ENCODE measurements at regions not wholly inside any gene's neighbourhood (a gene's known extent, or its start where the extent isn't known, plus 50 kb on each side); places are given as distances from the start of the nearest gene placed in this dataset.

DNA sequence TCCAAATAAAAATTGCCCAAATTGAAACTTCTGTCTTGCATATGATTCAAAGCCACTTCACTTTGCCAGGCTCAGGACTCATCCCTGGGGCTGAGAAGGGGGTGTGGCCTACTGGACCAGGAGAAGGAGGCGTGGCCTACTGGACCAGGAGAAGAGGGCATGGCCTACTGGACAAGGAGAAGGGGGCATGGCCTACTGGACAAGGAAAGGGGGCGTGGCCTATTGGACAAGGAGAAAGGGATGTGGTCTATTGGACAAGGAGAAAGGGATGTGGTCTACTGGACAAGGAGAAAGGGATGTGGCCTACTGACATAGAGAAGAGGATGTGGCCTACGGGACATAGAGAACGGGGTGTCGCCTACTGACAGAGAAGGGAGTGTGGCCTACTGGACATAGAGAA lies 405.3 kb downstream of the RRAGC start:
- no peak for DNase-seq

DNA sequence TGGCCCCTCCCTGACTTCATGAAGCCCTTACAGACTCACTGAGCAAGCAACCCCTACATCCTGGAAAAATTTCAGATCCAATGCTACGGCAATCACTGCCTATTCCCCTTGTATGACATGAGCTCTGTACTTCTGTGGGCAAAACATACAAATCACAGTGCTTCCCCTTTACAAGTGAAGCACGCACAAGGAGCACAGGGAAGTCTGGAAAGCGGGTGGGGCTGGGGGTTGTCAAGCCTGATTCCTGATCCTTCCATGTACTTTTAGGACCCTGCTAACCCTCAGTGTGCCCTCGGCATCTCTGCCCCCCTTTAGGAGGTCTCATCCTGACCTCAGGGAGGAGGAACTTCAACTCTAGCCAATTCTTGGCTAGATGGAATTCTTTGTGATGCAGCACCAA lies 405.7 kb upstream of the POU3F1 start:
- no peak for DNase-seq

DNA sequence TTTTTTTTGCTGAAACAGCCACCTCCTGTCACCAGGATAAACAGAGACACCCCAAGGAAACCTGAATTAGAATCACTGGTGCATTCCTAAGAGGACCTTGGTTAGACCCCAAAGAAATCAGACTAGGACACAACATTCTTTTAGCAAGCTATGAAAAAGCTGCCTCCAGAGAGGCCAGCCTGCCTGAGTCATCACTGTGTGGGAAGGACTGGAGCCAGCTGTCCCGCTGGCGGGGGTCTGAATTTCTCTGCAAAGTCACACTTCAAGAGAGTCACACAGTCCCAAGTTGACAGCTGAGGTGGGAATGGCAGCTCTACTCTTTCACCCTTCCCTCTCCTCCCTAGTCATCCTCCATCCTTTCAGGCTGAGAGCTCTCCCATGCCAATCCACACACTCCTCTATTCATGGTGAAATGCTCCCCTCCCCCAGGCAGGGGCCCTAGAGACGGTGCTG lies 405.0 kb upstream of the POU3F1 start:
- DNase-seq: no peak

DNA sequence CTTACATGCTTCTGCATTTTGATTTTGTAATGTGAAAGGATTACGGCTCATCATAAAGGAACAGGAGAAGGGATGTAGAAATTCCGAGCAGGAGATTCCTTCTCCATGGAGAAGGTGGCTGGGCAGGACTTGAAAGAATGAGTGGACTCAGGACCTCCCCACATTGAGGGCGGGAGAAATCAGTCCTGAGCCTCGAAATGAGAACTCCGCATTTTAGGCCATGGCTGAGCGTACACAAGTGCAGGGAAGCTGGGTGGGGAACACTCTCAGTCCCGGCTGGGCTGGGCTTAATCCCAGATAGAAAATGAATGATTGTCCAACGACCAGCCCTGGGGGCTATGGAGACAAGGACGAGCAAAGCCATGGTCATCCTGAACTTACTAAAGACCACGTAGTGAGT lies 402.3 kb upstream of the POU3F1 start:
- DNase-seq: no peak

DNA sequence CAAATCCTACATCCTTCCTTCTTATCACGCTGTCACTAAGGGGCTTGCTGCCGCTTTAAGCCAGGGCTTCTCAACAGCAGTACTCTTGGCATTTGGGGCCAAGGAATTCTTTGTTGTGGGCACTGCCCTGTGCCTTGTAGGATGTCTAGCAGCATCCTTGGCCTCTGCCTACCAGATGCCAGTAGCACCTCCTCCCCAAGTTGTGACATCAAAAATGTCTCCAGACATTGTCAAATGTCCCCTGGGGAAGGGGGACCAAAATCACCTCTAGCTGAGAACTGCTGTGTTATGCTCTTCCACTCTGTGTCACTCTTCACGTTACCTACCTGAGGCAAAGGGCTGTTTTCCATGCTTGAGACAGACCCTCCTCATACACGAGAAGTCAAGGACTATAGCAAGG lies 400.3 kb upstream of the POU3F1 start:
- no peak for DNase-seq

DNA sequence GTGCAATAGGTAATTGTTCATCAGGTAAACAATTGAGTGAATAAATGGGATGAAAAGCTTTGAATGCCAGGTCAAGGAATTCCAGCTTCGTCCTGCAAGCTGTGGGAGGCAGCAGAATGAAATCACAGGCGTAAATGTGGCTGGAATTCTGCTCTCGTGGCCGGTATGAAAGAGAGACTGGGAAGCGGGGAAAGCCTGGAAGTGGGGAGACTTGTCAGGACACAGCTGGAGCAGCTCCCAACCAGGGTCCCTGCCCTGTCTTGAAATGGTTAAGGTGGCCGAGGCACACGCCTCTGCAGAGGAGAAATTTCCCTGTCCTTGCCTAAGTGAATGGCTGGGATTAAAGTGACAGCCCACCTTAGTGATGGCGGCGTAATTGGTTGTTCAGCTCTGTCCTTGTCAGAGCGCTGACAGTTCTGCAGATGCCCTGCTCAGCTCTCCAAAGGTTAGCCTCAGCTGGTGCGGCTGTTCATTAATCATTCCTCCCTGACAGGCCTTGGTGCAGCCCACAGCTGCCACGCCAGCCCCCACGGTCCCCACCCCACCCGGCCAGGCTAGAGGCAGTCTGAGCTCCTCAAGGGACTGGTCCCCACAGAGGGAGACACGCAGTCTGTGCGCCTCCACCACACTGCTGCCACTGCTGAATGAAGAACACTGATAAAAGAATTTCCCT lies 398.3 kb upstream of the POU3F1 start:
- DNase-seq: no peak

DNA sequence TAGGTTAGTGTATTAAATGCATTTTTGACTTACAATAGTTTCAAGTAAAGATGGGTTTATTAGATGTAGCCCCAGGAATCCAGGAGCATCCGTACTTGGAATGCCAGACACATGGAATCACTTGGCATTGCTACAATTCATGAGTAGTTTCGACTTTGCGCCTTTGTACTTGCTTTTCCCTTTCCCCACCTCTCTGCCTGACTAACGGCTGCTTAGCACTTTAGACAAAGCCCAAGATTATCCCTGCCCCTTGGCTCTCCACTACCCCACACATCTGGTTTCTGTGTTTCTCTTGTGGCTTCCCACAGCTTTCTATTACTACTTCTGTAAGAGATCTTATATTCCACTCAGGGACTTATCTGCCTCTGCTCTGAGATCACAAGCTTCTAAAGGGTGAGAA lies 397.7 kb upstream of the POU3F1 start:
- no peak for DNase-seq

DNA sequence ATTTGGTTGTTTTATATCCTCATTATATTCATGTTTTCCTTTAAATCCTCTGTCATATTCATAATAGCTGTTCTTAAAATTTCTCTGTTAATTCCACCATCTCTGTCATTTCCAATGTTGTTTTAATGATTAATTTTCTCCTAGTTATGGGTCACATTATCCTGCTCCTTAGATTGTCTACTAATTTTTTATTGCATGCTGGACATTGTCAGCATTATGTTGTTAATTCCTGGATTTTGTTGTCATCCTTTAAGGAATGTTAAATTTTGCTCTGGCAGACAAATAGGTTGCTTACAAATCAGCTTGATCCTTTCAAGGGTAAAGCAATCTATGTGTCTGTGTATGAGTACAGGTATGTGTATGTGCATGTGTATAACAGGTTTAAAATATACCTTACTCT lies 393.8 kb upstream of the POU3F1 start:
- no peak for DNase-seq

DNA sequence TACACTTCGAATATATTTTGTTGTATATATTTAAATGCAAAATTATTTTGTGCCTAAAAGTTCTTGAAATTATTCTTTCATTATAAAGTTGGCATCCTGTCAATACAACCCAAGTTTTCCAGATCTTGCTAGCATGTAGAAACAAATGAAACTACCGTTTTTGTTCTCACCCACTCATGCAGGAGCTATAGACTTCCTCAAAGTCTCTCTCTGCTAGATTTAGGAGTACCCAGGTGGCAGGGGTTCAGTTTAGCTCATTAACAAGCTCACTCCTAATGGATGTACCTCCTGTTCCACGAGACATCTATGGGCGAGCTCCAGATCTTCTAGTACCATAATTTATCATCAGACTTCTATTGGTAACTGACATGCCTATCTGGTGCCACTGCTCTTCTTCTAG lies 390.2 kb upstream of the POU3F1 start:
- no peak for DNase-seq

DNA sequence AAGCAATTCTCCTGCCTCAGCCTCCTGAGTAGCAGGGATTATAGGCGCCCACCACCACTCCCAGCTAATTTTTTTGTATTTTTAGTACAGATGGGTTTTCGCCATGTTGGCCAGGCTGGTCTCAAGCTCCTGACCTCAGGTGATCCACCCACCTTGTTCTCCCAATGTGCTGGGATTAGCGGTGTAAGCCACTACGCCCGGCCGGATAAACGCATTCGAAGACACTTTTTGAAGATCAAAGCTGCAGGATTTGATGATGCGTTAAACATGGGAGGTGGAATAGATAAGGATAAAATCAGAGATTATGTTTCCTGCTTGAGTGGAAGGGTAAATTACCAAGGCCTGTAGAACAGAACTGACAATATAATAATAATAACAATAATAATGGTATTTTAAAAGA lies 389.4 kb upstream of the POU3F1 start:
- DNase-seq: no peak

DNA sequence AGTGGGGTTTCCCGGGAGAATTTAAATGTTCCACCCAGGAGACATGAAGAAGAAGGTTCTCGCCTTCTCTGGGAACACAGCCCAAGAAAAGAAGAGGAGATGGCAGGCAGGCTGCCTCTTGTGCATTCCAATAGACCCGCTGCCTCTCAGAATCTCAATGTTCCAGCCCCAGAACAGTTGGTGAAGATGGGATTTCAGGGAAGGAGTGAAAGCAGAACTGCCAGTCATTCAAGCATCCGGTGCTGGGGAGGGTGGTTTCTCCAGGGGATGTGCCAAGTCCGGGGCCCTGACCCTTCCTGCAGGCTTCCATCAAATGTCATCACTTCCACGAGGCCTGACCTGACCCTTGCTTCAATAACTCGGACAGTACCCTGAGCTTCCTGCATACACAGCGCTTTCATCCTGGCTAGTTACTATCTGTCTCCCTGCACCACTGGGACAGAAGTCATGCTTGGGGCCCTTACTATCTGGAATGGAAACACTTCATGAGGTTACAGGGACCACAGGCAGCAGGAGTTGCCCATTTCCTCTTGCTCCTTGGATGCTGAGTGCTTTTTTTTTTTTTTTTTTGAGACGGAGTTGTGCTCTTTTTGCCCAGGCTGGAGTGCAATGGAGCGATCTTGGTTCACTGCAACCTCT lies 386.6 kb upstream of the POU3F1 start:
- DNase-seq: no peak

DNA sequence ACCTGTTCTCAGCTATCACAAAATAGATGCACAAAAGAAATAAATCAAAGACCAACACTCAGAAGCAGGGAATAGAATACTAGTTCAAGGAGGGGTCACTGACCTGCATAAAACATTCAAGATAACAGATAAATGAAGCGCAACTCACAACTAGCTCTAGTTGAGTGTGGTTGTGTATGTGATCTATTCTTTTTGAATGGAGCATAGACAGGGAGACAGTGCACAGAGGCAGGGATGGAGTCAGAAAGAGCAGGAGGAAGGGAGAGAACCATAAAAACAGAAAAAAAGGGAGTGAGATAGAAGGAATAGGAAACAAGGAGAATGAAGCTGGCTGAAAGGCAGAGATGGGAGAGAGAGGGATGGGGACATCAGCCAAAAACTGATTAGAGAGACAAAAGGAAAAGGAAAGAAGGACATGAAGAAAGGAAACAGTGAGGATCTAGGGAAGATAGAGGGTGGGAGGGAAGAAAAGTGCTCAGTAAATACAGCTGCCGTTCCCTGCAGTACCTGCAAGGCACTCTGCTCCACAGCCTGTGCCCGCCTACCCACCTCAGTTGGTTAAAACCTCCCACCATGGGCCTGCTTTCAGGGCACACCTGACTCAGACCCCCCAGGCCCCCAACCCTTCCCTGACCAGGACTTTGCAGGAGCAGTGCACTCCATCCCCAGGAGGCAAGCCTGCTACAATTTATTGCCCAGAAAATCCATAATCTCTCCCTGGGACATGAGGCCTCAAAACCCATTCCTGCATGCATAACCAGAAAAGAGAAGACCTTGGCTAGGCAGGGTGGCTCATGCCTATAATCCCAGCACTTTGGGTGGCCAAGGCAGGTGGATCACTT lies 385.2 kb upstream of the POU3F1 start:
- no peak for DNase-seq

DNA sequence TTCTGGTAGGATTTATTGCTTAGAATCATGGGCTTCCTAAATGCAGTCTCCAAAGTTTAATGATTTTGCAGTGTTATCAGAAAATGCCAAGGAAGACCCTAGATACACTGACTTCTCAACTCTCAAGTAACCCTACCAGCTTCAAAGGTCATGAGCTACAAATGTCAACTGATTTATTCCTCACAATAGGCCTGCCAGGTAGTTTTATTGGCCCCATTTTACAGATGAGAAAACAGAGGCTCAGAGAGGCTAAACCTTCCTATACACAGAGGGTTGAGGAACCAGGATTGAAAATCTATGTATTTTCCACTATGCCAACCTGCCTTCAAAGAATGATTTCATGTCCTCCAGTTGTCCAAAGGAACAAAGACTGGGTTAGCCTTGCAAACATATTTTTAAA lies 384.4 kb upstream of the POU3F1 start:
- no peak for DNase-seq

DNA sequence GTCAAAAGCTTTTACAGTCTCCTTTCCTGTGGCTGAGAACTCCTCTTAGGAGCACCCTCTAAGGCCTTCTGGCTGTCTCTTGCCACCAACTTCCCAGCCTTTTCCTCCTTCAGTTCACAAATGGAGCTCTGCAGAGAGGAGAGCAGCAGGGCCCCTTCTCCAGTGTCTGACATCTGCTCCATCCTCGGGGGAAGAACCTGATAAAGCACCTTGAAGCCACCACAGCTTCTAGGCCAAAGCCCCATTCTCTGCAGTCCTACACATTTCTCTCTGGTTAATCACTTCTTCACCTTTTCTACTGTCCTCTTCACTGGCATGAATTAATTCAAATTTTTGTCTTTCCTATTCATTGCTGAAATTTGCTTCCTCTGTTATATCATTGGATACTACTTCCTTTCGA lies 378.1 kb upstream of the POU3F1 start:
- no peak for DNase-seq

DNA sequence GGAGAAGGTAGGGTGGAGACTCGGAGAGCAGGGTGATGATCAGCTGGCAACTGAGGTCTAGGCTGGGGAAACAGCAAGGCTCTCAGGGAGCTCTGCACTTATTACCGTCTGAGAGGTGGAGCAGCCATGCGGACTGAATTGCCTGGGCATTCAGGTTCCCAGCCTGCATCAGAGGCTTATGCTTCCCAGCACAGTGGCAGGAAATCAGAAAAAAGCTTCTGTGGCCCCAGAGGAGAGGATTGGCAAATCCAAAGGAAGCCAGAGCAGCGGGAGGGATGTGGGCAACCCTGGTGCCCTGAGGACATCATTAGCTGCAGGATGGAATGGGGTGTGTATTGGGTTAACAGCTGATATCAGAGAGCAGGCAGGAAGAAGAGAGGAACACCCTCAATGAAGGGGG lies 374.1 kb upstream of the POU3F1 start:
- DNase-seq: no peak

DNA sequence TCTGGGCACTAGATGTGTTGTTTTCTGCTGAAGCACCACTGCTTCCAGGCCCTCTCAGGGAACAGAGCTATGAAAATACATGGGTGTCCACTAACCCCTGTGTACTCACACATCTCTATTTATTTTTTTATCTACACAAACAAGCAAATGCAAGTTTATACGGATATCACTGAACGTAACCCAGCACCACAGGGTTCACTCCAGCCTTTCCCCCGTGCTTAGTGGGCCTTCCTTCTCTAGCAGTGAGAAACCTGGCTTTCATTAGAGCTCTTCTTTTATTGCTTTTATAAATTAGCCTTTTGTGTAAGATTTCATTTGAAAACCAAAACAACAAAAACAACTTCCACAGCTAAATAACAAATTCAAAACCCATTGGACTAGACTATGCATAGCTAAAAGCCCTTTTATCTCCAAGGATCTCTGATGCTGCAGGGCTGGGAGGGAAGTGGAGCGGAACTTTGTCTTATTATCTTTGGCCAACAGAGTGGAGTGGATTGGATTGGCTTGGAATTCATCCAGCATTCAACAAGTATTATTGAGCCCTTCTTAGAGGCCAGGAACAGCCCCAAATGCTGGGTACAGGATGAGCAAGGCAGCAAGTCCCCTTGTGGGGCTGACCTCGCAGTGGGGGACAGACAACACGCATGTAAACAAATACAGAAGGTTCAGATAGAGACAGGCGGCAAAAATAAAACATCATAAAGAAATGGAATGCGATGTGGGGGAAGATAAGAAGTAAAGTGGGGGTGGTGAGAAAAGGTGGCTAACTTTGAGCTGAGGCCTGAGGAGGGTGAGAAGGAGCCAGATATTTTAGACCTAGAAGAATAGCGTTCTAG lies 371.8 kb upstream of the POU3F1 start:
- DNase-seq: no peak

DNA sequence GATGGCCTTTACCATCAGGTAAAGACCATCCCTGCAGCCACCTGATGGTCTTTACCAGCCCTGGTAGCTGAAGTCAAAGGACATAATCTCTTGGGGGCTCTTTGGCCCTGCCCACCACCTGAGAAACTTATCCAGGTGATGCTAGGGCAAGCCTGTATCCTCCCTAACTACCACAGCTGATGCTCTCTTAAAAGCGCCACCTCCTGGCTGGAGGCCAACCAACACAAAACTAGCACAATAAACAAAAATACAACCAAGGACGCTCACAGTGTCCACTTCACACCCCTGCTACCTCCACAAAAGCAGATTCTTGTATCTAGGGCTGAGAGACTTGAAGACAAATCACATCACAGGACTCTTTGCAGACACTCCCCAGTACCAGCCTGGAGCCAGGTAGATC lies 357.1 kb upstream of the POU3F1 start:
- peak; percentile 1 for DNase-seq

DNA sequence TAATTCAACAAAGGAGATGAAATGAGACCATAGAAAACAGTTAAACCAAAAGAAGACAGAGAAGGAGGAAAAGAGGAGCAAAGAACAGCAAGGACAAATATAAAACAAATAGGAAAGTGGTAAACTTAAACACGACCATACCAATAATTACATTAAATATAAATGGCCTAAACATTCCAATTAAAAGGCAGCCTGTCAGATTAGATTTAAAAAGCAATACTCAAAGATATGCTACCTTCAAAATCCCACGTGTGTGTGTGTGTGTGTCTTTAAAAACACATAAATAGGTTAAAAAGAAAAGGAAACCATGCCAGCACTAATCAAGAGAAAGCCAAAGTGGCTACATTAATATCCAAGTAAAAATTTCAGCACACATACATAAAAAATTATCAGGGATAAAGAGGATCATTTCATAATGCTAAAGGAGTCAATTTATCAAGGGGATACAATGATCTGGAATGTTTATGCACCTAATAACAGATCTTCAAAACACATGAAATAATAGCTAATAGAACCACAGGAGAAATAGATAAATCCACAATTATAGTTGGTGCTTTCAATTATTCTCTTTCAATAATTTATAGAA lies 355.7 kb upstream of the POU3F1 start:
- no peak for DNase-seq

DNA sequence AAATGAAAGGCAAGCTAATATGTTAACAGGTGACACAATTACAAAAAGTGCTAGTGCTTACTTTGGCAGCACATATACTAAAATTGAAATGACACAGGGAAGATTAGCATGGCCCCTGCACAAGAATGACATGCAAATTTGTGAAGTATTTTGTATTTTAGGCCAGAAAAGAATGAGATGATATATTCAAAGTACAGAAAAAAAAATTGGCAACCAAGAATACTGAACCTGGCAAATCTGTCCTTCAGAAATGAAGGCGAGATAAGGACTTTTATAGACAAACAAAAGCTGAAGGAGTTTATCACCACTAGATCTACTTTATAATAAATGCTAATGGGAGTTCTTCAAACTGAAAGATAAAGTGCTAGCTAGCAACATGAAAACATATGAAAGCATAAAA lies 350.0 kb upstream of the POU3F1 start:
- no peak for DNase-seq

DNA sequence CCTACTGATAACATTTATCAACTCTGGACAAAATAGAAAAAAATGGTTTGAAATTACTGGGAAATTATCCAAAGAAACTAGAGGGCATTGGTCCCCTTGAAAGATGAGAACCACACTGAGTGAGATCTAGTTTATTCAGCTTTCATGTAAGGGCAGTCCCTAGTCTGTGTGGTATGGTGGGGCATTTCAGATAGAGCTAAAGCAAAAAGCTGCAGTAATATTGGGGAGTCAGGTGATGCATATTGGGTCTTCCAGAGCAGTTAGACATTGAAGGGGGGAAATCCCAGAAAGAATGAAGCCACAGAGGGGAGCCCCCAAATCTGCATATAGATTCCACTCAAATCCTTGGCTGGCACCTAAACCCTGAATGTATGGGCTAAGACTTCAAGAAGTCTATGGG lies 347.7 kb upstream of the POU3F1 start:
- DNase-seq: no peak

DNA sequence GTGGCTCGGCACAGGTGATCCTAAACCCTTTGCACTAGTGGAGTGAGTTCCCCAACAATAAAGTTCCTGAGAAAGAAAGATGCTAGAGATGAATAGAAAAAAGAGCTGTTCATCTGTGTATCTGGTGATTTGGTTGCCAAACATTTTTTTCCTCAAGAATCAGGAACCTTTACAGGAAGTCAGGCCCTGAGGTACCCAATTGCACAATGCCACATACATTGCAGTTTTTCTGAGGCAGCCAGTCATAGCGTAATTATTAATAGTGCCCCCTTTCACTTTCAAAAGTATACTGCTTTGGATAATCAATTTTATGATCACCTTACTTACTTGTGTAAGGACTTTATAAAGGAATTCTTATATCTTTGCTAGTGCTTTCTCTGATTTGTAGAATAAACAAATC lies 346.3 kb upstream of the POU3F1 start:
- no peak for DNase-seq

DNA sequence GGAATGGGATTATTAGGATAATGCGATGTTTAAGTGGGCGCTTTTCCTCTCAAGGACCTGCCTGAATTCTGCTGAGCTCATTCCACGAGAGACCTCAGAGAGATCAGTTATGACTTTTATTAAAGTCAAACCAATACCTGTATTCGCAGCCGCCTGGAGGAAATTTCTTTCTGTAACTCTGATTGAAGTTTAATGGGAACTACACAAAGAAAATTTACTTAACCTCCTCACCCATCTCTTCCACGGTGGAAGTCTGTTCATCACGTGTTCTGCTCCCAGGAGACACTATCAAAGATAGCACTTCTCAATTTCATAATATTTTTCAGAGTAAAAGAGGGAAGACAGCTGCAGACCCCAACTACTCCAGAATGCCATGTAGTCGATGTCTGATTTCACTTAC lies 334.7 kb upstream of the POU3F1 start:
- no peak for DNase-seq

DNA sequence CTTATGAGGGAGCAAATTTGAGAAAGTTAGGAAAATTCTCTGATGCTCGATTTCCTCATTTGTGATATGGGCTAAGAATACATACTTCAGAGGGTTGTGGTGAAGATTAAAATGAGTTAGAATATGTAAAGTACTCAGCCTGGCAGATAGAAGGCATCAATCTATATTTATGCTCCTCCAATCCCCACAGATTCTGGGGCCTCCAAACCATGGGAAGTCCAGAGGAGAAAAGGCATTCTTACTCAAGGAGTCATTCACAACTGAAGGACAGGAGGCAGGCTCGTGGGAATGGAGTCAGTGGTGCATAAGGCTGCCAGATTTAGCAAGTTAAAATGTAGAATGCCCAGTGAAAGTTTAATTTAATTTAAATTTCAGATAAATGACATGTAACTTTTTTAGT lies 330.0 kb upstream of the POU3F1 start:
- DNase-seq: no peak
